Fibroblast of mammary gland (primary cell): ENCODE measurements at regions not wholly inside any gene's neighbourhood (a gene's known extent, or its start where the extent isn't known, plus 50 kb on each side); places are given as distances from the start of the nearest gene placed in this dataset.

Experiments
- DNase-seq: peaks from one replicate; pipeline ENCODE4 v3.0.0-alpha.2; 2010; ENCODE audit warnings: low read depth
- H3K4me3 ChIP-seq: 2 replicates; pipeline ENCODE4 v1.5.1; 2011; ENCODE audit warnings: low read depth, mild to moderate bottlenecking, low read length, moderate library complexity; ENCODE audit not compliant: control insufficient read depth
- CTCF ChIP-seq: conservative IDR thresholded peaks from 2 replicates; pipeline ENCODE4 v1.5.1; 2011; ENCODE audit warnings: low read depth, low read length, inconsistent platforms; ENCODE audit not compliant: control insufficient read depth, insufficient read depth

GRCh38 chr4:123980736-123981300 is 584.2 kb downstream of the SPRY1 start:
- H3K4me3 ChIP-seq = no peak overlapping the region
- TF ChIP-seq CTCF = no peak
- DNase-seq = no peak

DNA sequence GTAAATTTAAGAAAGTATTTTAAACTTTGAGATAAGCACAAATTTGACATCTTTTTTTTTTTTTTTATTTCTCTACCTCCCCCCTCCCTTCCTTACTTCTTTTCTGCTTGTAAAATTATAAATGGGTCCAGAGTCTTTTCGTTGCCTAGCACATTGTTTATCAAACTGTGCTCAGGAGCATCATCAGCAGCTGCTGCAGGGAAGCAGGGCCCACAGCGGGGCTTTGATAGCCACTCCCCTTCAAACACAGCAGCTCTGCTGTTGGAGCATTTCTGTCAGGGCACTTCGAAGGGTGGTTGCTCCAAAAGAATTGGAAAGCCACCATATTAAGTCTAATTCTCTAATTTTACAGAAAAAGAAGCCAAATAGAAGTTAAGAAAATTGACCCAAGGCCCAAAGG is 588.3 kb downstream of the SPRY1 start:
- no peak for DNase-seq
- no peak for TF ChIP-seq CTCF

DNA sequence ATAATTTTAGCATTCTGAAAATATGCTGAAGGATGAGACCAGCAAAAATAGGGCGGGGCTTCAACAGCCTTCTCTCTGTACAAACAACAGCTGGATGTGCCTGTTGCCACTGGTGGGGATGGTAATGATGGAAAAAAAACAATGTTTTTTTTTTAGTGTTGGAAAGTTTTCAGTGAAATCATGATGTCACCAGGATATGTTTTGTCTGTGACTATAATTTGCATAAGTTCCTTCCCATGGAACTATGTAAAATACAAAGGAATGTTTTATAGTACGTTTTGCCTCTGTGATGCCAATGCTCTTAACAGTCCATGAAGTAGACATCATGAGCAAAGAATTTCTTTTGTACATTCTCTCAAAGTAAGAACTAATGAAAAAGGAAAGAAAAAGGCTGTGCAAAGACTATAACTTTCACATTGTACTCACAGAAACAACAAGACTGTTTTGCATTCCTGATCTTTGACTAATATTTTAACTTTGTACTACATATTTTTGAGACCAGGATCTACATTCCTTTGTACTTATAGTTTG is 589.7 kb downstream of the SPRY1 start:
- no peak for TF ChIP-seq CTCF
- peak; percentile 89 for DNase-seq
- no peak overlapping the region for H3K4me3 ChIP-seq

More for the DNA sequence above, 588.3 kb downstream of the SPRY1 start:
- no peak overlapping the region for H3K4me3 ChIP-seq

DNA sequence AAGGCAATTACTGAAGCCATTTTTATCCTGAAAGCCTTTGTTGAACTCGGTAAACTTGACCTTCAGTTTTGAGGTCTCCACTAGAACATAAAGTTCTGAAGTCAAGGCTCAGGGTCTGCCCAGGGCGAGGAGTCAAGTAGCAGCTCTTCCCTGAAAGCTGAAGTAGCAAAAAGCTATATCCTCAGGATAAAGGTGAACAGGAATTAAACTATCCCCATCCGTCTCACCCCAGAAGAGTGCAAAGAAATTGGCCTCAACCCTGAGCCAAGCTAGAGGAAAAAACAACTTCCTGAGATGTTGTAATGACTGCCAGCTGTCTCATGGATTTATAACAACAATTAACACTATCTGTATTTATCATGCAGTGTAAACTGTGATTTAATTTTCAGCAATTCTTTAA is 590.8 kb downstream of the SPRY1 start:
- TF ChIP-seq CTCF = no peak
- H3K4me3 ChIP-seq = no peak overlapping the region
- no peak for DNase-seq

DNA sequence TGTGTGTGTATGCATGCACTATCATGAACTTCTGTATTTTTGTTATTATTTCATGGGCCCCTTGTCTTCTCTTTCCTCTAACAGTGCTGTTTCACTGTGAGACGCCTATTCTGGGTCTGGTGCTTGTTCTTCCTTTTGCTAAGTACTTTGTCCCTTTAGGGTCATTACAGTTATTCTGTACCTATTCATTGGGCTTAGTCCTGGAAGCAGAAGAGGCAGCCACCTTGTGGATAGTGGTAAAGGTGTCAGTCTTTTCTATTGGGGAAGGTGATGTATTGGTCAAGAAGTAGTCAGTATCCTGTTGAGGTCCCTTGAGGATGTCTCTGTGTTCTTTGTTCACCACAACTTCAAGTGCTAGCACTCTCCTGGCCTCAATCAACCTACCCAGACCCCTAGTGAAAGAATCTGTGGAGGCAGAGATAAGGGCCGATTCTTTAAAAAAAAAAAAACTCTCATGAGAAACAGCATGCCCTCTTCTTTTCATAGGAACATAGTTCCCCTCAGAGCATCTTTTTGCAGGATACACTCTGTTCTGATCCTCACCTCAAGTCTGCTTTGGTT is 593.8 kb downstream of the SPRY1 start:
- H3K4me3 ChIP-seq = no peak overlapping the region
- no peak for TF ChIP-seq CTCF
- no peak for DNase-seq

GRCh38 chr4:123994917-123995316 is 598.3 kb downstream of the SPRY1 start:
- no peak for DNase-seq
- no peak overlapping the region for H3K4me3 ChIP-seq
- TF ChIP-seq CTCF = peak; percentile 36
